OCI-LY1 (cell line): ENCODE measurements at regions not wholly inside any gene's neighbourhood (a gene's known extent, or its start where the extent isn't known, plus 50 kb on each side); places are given as distances from the start of the nearest gene placed in this dataset.

Experiments
- H2AFZ ChIP-seq: fragments of 200-600 bp; sonication (generic), shearing (Covaris generic); 2 replicates; pipeline ENCODE4 v1.6.0; 2014; ENCODE audit warnings: antibody characterized with exemption, mild to moderate bottlenecking, low read length
- H3F3A ChIP-seq: fragments of 200-600 bp; sonication (generic), shearing (Covaris generic); 2 replicates; pipeline ENCODE4 v1.6.0; 2014; ENCODE audit warnings: mild to moderate bottlenecking, antibody characterized with exemption, low read length, moderate library complexity; ENCODE audit not compliant: insufficient read depth
- H3K27ac ChIP-seq: fragments of 200-600 bp; sonication (generic); 2 replicates; pipeline ENCODE4 v1.5.1; 2014; ENCODE audit warnings: low read length, mixed run types, mild to moderate bottlenecking, low read depth; ENCODE audit not compliant: poor library complexity, severe bottlenecking
- H3K27me3 ChIP-seq: fragments of 200-600 bp; sonication (generic); 2 replicates; pipeline ENCODE4 v1.6.0; 2014; ENCODE audit warnings: antibody characterized with exemption, mild to moderate bottlenecking, low read length, moderate library complexity; ENCODE audit not compliant: insufficient read depth
- H3K36me3 ChIP-seq: fragments of 200-600 bp; sonication (generic); 2 replicates; pipeline ENCODE4 v1.6.1; 2014; ENCODE audit warnings: mild to moderate bottlenecking, antibody characterized with exemption, low read length, moderate library complexity, mixed read lengths; ENCODE audit not compliant: insufficient read depth
- H3K4me1 ChIP-seq: fragments of 200-600 bp; sonication (generic); 2 replicates; pipeline ENCODE4 v1.5.1; 2014; ENCODE audit warnings: mild to moderate bottlenecking, low read length, moderate library complexity; ENCODE audit not compliant: insufficient read depth, severe bottlenecking
- H3K4me2 ChIP-seq: fragments of 200-600 bp; sonication (generic), shearing (Covaris generic); 2 replicates; pipeline ENCODE4 v1.6.1; 2014; ENCODE audit warnings: low read length
- H3K4me3 ChIP-seq: fragments of 200-600 bp; sonication (generic); 2 replicates; pipeline ENCODE4 v1.5.1; 2014; ENCODE audit warnings: low read length, low read depth, mild to moderate bottlenecking, mixed read lengths; ENCODE audit not compliant: poor library complexity, severe bottlenecking
- H3K79me2 ChIP-seq: fragments of 200-600 bp; shearing (Covaris generic); 2 replicates; pipeline ENCODE4 v1.6.1; 2016; ENCODE audit warnings: mixed run types, low read length, mixed read lengths; ENCODE audit not compliant: insufficient read depth
- H3K9ac ChIP-seq: fragments of 200-600 bp; sonication (generic), shearing (Covaris generic); 2 replicates; pipeline ENCODE4 v1.6.1; 2014; ENCODE audit warnings: mild to moderate bottlenecking, low read length, mixed read lengths
- H3K9me2 ChIP-seq: fragments of 200-600 bp; sonication (generic), shearing (Covaris generic); 2 replicates; pipeline ENCODE4 v1.6.1; 2014; ENCODE audit warnings: low read depth, mild to moderate bottlenecking, low read length, mixed read lengths
- H3K9me3 ChIP-seq: fragments of 200-600 bp; shearing (Covaris generic); 2 replicates; pipeline ENCODE4 v1.6.1; 2014; ENCODE audit warnings: low read length, mixed read lengths
- H4K20me1 ChIP-seq: fragments of 200-600 bp; sonication (generic), shearing (Covaris generic); 2 replicates; pipeline ENCODE4 v1.6.0; 2016; ENCODE audit warnings: mild to moderate bottlenecking, low read length; ENCODE audit not compliant: insufficient read depth
- EZH2 ChIP-seq: fragments of 200-600 bp; sonication (generic), shearing (Covaris generic); IDR thresholded peaks from 2 replicates; pipeline ENCODE4 v1.8.0; 2017; ENCODE audit warnings: borderline replicate concordance, mixed run types, mild to moderate bottlenecking, antibody characterized with exemption, low read length, moderate library complexity, mixed read lengths
- TF ChIP-seq, protein P1 (sequence below): fragments of 200-600 bp; sonication (generic), shearing (Covaris generic); IDR thresholded peaks from 2 replicates; pipeline ENCODE4 v1.5.1; 2017; ENCODE audit warnings: mild to moderate bottlenecking, antibody characterized with exemption, low read length, moderate library complexity, mixed read lengths

DNA sequence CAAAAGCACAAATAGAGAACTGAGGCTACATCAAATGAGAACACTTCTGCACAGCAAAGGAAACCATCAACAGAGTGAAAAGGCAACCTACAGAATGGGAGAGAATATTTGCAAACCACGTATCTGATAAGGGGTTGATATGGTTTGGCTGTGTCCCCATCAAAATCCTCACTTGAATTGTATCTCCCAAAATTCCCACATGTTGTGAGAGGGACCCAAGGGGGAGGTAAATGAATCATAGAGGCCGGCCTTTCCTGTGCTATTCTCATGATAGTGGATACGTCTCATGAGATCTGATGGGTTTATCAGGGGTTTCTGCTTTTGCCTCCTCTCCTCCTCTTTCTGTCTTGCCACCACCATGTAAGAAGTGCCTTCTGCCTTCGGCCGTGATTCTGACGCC is 120.6 kb upstream of the FRMD4A start:
- Histone ChIP-seq H3F3A (no peaks in the 10 kb centered on the region), H3K9me3 (no peaks in the 10 kb centered on the region), H3K9me2 (no peaks in the 10 kb centered on the region), H4K20me1 (no peaks in the 10 kb centered on the region), H2AFZ (no peak overlapping the region), H3K27me3 (no peaks in the 10 kb centered on the region), H3K27ac (no peak overlapping the region), H3K4me1 (no peaks in the 10 kb centered on the region), H3K79me2 (no peaks in the 10 kb centered on the region), H3K36me3 (no peaks in the 10 kb centered on the region), H3K9ac (no peak overlapping the region), H3K4me3 (no peak overlapping the region), H3K4me2 (no peak overlapping the region)
- TF ChIP-seq EZH2: no peak
- TF ChIP-seq, protein P1, sequence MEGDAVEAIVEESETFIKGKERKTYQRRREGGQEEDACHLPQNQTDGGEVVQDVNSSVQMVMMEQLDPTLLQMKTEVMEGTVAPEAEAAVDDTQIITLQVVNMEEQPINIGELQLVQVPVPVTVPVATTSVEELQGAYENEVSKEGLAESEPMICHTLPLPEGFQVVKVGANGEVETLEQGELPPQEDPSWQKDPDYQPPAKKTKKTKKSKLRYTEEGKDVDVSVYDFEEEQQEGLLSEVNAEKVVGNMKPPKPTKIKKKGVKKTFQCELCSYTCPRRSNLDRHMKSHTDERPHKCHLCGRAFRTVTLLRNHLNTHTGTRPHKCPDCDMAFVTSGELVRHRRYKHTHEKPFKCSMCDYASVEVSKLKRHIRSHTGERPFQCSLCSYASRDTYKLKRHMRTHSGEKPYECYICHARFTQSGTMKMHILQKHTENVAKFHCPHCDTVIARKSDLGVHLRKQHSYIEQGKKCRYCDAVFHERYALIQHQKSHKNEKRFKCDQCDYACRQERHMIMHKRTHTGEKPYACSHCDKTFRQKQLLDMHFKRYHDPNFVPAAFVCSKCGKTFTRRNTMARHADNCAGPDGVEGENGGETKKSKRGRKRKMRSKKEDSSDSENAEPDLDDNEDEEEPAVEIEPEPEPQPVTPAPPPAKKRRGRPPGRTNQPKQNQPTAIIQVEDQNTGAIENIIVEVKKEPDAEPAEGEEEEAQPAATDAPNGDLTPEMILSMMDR: no peak

DNA sequence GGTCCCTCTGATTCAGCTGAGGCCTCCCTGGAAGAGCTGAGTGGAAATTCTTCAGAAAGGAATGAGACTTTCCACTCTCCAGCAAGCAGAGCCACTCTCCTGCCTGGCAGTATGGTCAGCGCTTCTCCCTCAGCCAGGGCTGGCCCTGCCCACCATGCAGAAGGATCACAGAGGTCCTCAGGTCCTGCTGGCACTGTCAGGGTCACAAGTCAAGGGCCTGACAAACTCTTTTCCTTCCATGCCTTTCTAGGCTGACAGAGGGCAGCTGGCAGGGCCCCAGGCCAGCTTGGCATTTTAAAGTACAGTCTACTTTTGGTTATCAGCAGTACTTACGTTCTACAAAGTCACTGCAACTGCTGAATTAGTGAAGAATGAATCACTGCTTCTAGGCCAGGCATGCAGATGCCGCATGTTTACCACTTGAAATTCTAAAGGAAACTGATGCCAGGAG is 119.3 kb upstream of the FRMD4A start:
- Histone ChIP-seq H2AFZ (no peak overlapping the region), H3K9ac (no peak overlapping the region), H3K9me2 (no peaks in the 10 kb centered on the region), H3K27ac (no peak overlapping the region), H3K27me3 (no peaks in the 10 kb centered on the region), H4K20me1 (no peaks in the 10 kb centered on the region), H3K36me3 (no peaks in the 10 kb centered on the region), H3K4me1 (no peaks in the 10 kb centered on the region), H3K4me3 (no peak overlapping the region), H3K79me2 (no peaks in the 10 kb centered on the region), H3K4me2 (no peak overlapping the region), H3K9me3 (no peaks in the 10 kb centered on the region), H3F3A (no peaks in the 10 kb centered on the region)
- TF ChIP-seq, protein P1: no peak
- TF ChIP-seq EZH2: no peak

DNA sequence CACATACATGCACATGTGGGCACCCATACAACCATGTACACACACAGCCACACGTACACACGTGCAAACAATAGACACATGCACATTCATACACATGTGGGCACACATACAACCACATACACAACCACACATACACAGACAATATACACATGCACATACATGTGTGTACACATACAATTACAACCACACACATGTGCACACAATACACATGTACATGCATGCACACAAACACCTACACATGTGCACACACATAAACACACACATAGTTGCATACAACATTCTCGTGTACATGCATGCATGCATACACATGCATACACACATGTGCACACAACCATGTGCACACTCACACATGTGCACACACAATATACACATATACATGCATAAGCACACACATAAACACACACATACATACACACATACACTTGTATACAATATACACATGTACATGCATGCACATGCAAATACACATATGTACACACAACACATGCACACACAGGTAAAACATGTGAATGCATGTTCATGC is 118.6 kb upstream of the FRMD4A start:
- Histone ChIP-seq H3K36me3 (no peaks in the 10 kb centered on the region), H2AFZ (no peak overlapping the region), H4K20me1 (no peaks in the 10 kb centered on the region), H3K9me3 (no peaks in the 10 kb centered on the region), H3K27ac (no peak overlapping the region), H3K4me3 (no peak overlapping the region), H3K9me2 (no peaks in the 10 kb centered on the region), H3K4me2 (no peak overlapping the region), H3K27me3 (no peaks in the 10 kb centered on the region), H3K4me1 (no peaks in the 10 kb centered on the region), H3F3A (no peaks in the 10 kb centered on the region), H3K9ac (no peak overlapping the region), H3K79me2 (no peaks in the 10 kb centered on the region)
- no peak for TF ChIP-seq EZH2
- TF ChIP-seq, protein P1: no peak
